ENCODE measurements at regions not wholly inside any gene's neighbourhood (a gene's known extent, or its start where the extent isn't known, plus 50 kb on each side); places are given as distances from the start of the nearest gene placed in this dataset.

- Histone ChIP-seq H3K36me3 (ENCODE audit: insufficient read depth, low read length) (no peaks in the 10 kb centered on the region), H3K9me3 (ENCODE audit: low read depth, low read length) (no peaks in the 10 kb centered on the region), H3K4me3 (no peak overlapping the region), H3K9ac (ENCODE audit: insufficient read length) (no peak overlapping the region), H3K27ac (no peak overlapping the region)
- no peak for TF ChIP-seq FOXP2 (optimal IDR thresholded peaks at IDR 0.05; ENCODE audit: control extremely low read depth, extremely low read length, insufficient read depth)
- no peak for TF ChIP-seq POLR2AphosphoS5 (IDR thresholded peaks at IDR 0.05; ENCODE audit: borderline replicate concordance, low read depth, low read length)
- TF ChIP-seq EZH2 (IDR thresholded peaks at IDR 0.05) = no peak
- no peak for DNase-seq (ENCODE audit: low read depth, low spot score)
Measured at GRCh38 chr1:219699870-219700269, 87.0 kb upstream of the ZC3H11B start.

- Histone ChIP-seq H3K9me3 (ENCODE audit: low read depth, low read length) (no peaks in the 10 kb centered on the region), H3K4me3 (no peak overlapping the region), H3K27ac (no peak overlapping the region), H3K36me3 (ENCODE audit: insufficient read depth, low read length) (no peaks in the 10 kb centered on the region), H3K9ac (ENCODE audit: insufficient read length) (no peak overlapping the region)
- no peak for DNase-seq (ENCODE audit: low read depth, low spot score)
- TF ChIP-seq POLR2AphosphoS5 (IDR thresholded peaks at IDR 0.05; ENCODE audit: borderline replicate concordance, low read depth, low read length) (no peak), FOXP2 (optimal IDR thresholded peaks at IDR 0.05; ENCODE audit: control extremely low read depth, extremely low read length, insufficient read depth) (no peak), EZH2 (IDR thresholded peaks at IDR 0.05) (no peak)
Measured at GRCh38 chr1:219697682-219698081, 84.8 kb upstream of the ZC3H11B start.

GRCh38 chr1:219692981-219693380 lies 80.1 kb upstream of the ZC3H11B start:
- no peak overlapping the region for H3K9ac ChIP-seq (ENCODE audit: insufficient read length)
- no peak overlapping the region for H3K27ac ChIP-seq
- H3K9me3 ChIP-seq (ENCODE audit: low read depth, low read length) = no peaks in the 10 kb centered on the region
- no peaks in the 10 kb centered on the region for H3K36me3 ChIP-seq (ENCODE audit: insufficient read depth, low read length)
- TF ChIP-seq FOXP2 (optimal IDR thresholded peaks at IDR 0.05; ENCODE audit: control extremely low read depth, extremely low read length, insufficient read depth) = no peak
- no peak for TF ChIP-seq EZH2 (IDR thresholded peaks at IDR 0.05)
- no peak for TF ChIP-seq POLR2AphosphoS5 (IDR thresholded peaks at IDR 0.05; ENCODE audit: borderline replicate concordance, low read depth, low read length)
- DNase-seq (ENCODE audit: low read depth, low spot score) = no peak
- H3K4me3 ChIP-seq = no peak overlapping the region

GRCh38 chr1:219689774-219690173 lies 76.9 kb upstream of the ZC3H11B start:
- Histone ChIP-seq H3K9ac (ENCODE audit: insufficient read length) (no peak overlapping the region), H3K9me3 (ENCODE audit: low read depth, low read length) (no peaks in the 10 kb centered on the region), H3K4me3 (no peak overlapping the region), H3K27ac (no peak overlapping the region), H3K36me3 (ENCODE audit: insufficient read depth, low read length) (no peaks in the 10 kb centered on the region)
- DNase-seq (ENCODE audit: low read depth, low spot score) = no peak
- TF ChIP-seq POLR2AphosphoS5 (IDR thresholded peaks at IDR 0.05; ENCODE audit: borderline replicate concordance, low read depth, low read length) = no peak
- TF ChIP-seq EZH2 (IDR thresholded peaks at IDR 0.05) = no peak
- no peak for TF ChIP-seq FOXP2 (optimal IDR thresholded peaks at IDR 0.05; ENCODE audit: control extremely low read depth, extremely low read length, insufficient read depth)

- DNase-seq (ENCODE audit: low read depth, low spot score) = no peak
- Histone ChIP-seq H3K36me3 (ENCODE audit: insufficient read depth, low read length) (no peaks in the 10 kb centered on the region), H3K27ac (no peak overlapping the region), H3K9ac (ENCODE audit: insufficient read length) (no peak overlapping the region), H3K9me3 (ENCODE audit: low read depth, low read length) (no peaks in the 10 kb centered on the region), H3K4me3 (no peak overlapping the region)
- TF ChIP-seq EZH2 (IDR thresholded peaks at IDR 0.05) (no peak), POLR2AphosphoS5 (IDR thresholded peaks at IDR 0.05; ENCODE audit: borderline replicate concordance, low read depth, low read length) (no peak), FOXP2 (optimal IDR thresholded peaks at IDR 0.05; ENCODE audit: control extremely low read depth, extremely low read length, insufficient read depth) (no peak)
Measured at GRCh38 chr1:219687779-219688178, 74.9 kb upstream of the ZC3H11B start.

- TF ChIP-seq EZH2 (IDR thresholded peaks at IDR 0.05) (no peak), FOXP2 (optimal IDR thresholded peaks at IDR 0.05; ENCODE audit: control extremely low read depth, extremely low read length, insufficient read depth) (no peak), POLR2AphosphoS5 (IDR thresholded peaks at IDR 0.05; ENCODE audit: borderline replicate concordance, low read depth, low read length) (no peak)
- Histone ChIP-seq H3K36me3 (ENCODE audit: insufficient read depth, low read length) (no peaks in the 10 kb centered on the region), H3K4me3 (no peak overlapping the region), H3K9me3 (ENCODE audit: low read depth, low read length) (no peaks in the 10 kb centered on the region), H3K9ac (ENCODE audit: insufficient read length) (no peak overlapping the region), H3K27ac (no peak overlapping the region)
- no peak for DNase-seq (ENCODE audit: low read depth, low spot score)
Measured at GRCh38 chr1:219686171-219686570, 73.3 kb upstream of the ZC3H11B start.

- Histone ChIP-seq H3K36me3 (ENCODE audit: insufficient read depth, low read length) (no peaks in the 10 kb centered on the region), H3K9ac (ENCODE audit: insufficient read length) (no peak overlapping the region), H3K27ac (no peak overlapping the region), H3K4me3 (no peak overlapping the region), H3K9me3 (ENCODE audit: low read depth, low read length) (no peaks in the 10 kb centered on the region)
- TF ChIP-seq EZH2 (IDR thresholded peaks at IDR 0.05) (no peak), FOXP2 (optimal IDR thresholded peaks at IDR 0.05; ENCODE audit: control extremely low read depth, extremely low read length, insufficient read depth) (no peak), POLR2AphosphoS5 (IDR thresholded peaks at IDR 0.05; ENCODE audit: borderline replicate concordance, low read depth, low read length) (no peak)
- no peak for DNase-seq (ENCODE audit: low read depth, low spot score)
Measured at GRCh38 chr1:219682788-219683187, 69.9 kb upstream of the ZC3H11B start.

- no peaks in the 10 kb centered on the region for H3K36me3 ChIP-seq (ENCODE audit: insufficient read depth, low read length)
- H3K9ac ChIP-seq (ENCODE audit: insufficient read length) = no peak overlapping the region
- no peaks in the 10 kb centered on the region for H3K9me3 ChIP-seq (ENCODE audit: low read depth, low read length)
- no peak for DNase-seq (ENCODE audit: low read depth, low spot score)
- no peak overlapping the region for H3K27ac ChIP-seq
- TF ChIP-seq EZH2 (IDR thresholded peaks at IDR 0.05) = no peak
- TF ChIP-seq FOXP2 (optimal IDR thresholded peaks at IDR 0.05; ENCODE audit: control extremely low read depth, extremely low read length, insufficient read depth) = no peak
- TF ChIP-seq POLR2AphosphoS5 (IDR thresholded peaks at IDR 0.05; ENCODE audit: borderline replicate concordance, low read depth, low read length) = no peak
- H3K4me3 ChIP-seq = no peak overlapping the region
Measured at GRCh38 chr1:219681876-219682275, 69.0 kb upstream of the ZC3H11B start.

- H3K36me3 ChIP-seq (ENCODE audit: insufficient read depth, low read length) = no peaks in the 10 kb centered on the region
- H3K4me3 ChIP-seq = no peak overlapping the region
- no peak for TF ChIP-seq POLR2AphosphoS5 (IDR thresholded peaks at IDR 0.05; ENCODE audit: borderline replicate concordance, low read depth, low read length)
- no peak for TF ChIP-seq FOXP2 (optimal IDR thresholded peaks at IDR 0.05; ENCODE audit: control extremely low read depth, extremely low read length, insufficient read depth)
- no peak for TF ChIP-seq EZH2 (IDR thresholded peaks at IDR 0.05)
- H3K27ac ChIP-seq = no peak overlapping the region
- DNase-seq (ENCODE audit: low read depth, low spot score) = no peak
- no peaks in the 10 kb centered on the region for H3K9me3 ChIP-seq (ENCODE audit: low read depth, low read length)
- no peak overlapping the region for H3K9ac ChIP-seq (ENCODE audit: insufficient read length)
Measured at GRCh38 chr1:219676012-219676765, 63.3 kb upstream of the ZC3H11B start.
